GM12864 (cell line): ENCODE measurements at regions not wholly inside any gene's neighbourhood (a gene's known extent, or its start where the extent isn't known, plus 50 kb on each side); places are given as distances from the start of the nearest gene placed in this dataset.

Experiments
- DNase-seq: peaks from one replicate; pipeline ENCODE4 v3.0.0-alpha.2; 2011; ENCODE audit warnings: low read depth
- H3K4me3 ChIP-seq: 2 replicates; pipeline ENCODE4 v1.5.1; 2011; ENCODE audit warnings: mild to moderate bottlenecking, low read depth, low read length, control low read depth
- CTCF ChIP-seq: IDR thresholded peaks from 2 replicates; pipeline ENCODE4 v1.5.1; 2011; ENCODE audit warnings: low read depth, mild to moderate bottlenecking, moderate library complexity, low read length, control low read depth, inconsistent platforms; ENCODE audit errors: missing control alignments

GRCh38 chrX:7546551-7547080 lies 296.4 kb upstream of the VCX start:
- H3K4me3 ChIP-seq, result no peak overlapping the region
- no peak for TF ChIP-seq CTCF
- no peak for DNase-seq

- DNase-seq, result no peak
- no peak overlapping the region for H3K4me3 ChIP-seq
- no peak for TF ChIP-seq CTCF
Measured at GRCh38 chrX:7545564-7545963, 297.4 kb upstream of the VCX start.

GRCh38 chrX:7542587-7543380 lies 300.2 kb upstream of the VCX start:
- H3K4me3 ChIP-seq, result no peak overlapping the region
- no peak for DNase-seq
- TF ChIP-seq CTCF, result no peak

- no peak for DNase-seq
- no peak for TF ChIP-seq CTCF
- H3K4me3 ChIP-seq, result no peak overlapping the region
Measured at GRCh38 chrX:7522860-7523259, 320.1 kb upstream of the VCX start.

GRCh38 chrX:7515681-7516413 lies 327.1 kb upstream of the VCX start:
- H3K4me3 ChIP-seq, result no peak overlapping the region
- no peak for DNase-seq
- TF ChIP-seq CTCF, result no peak

- no peak for DNase-seq
- no peak overlapping the region for H3K4me3 ChIP-seq
- TF ChIP-seq CTCF, result no peak
Measured at GRCh38 chrX:7514871-7515599, 327.9 kb upstream of the VCX start.
